Sigmoid colon (tissue), 4 donors: ENCODE measurements at regions not wholly inside any gene's neighbourhood (a gene's known extent, or its start where the extent isn't known, plus 50 kb on each side); places are given as distances from the start of the nearest gene placed in this dataset.

Experiments
- POLR2A ChIP-seq, 2 donors: fragments of 450-650 bp; IDR thresholded peaks; one replicate each; pipeline ENCODE4 v1.6.1; 2016; ENCODE audit warnings: antibody characterized with exemption in 2 of 2, mild to moderate bottlenecking in 2 of 2, moderate library complexity in 2 of 2
- POLR2AphosphoS5 ChIP-seq, 4 donors: sonication (generic); formaldehyde crosslinking; IDR thresholded peaks; one replicate each; pipeline ENCODE4 v1.6.1; 2017; ENCODE audit warnings: antibody characterized with exemption in 4 of 4
- TF ChIP-seq, protein P1 (sequence below), 4 experiments: fragments of 450-650 bp in 3 of 4; fragments of 200-600 bp in 1 of 4; IDR thresholded peaks; one replicate each; pipeline ENCODE4 v1.5.1; 2016 to 2019; ENCODE audit warnings: antibody characterized with exemption in 4 of 4, mild to moderate bottlenecking in 3 of 4, moderate library complexity in 2 of 4

DNA sequence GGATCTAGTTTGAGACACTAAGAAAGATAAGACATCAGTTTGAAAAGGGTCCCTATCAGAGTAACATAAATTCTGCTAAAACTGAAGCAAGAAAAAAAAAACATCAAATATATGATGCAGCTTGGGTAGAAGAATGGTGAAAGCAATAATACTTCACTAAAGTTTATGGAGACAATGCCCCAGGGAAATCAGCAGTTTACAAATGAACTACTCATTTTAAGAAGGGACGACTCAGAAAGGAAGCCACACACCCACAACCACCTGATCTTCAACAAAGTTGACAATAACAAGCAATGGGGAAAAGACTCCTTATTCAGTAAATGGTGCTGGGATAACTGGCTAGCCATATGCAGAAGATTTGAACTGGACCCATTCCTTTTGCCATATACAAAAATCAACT is 143.5 kb downstream of the TPBG start:
- TF ChIP-seq POLR2A (IDR thresholded peaks at IDR 0.05) = no peak
- TF ChIP-seq, protein P1, sequence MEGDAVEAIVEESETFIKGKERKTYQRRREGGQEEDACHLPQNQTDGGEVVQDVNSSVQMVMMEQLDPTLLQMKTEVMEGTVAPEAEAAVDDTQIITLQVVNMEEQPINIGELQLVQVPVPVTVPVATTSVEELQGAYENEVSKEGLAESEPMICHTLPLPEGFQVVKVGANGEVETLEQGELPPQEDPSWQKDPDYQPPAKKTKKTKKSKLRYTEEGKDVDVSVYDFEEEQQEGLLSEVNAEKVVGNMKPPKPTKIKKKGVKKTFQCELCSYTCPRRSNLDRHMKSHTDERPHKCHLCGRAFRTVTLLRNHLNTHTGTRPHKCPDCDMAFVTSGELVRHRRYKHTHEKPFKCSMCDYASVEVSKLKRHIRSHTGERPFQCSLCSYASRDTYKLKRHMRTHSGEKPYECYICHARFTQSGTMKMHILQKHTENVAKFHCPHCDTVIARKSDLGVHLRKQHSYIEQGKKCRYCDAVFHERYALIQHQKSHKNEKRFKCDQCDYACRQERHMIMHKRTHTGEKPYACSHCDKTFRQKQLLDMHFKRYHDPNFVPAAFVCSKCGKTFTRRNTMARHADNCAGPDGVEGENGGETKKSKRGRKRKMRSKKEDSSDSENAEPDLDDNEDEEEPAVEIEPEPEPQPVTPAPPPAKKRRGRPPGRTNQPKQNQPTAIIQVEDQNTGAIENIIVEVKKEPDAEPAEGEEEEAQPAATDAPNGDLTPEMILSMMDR (IDR thresholded peaks at IDR 0.05) = no peak
- TF ChIP-seq POLR2AphosphoS5 (IDR thresholded peaks at IDR 0.05) = no peak
